Nephron progenitor cell (in vitro differentiated cells): ENCODE measurements at regions not wholly inside any gene's neighbourhood (a gene's known extent, or its start where the extent isn't known, plus 50 kb on each side); places are given as distances from the start of the nearest gene placed in this dataset.

Source experiments
- DNase-seq: peaks from one replicate; pipeline ENCODE4 v3.0.0; 2021
- H3K27ac Mint-ChIP-seq: 2 replicates; pipeline ENCODE4 v1.8.0; 2021; ENCODE audit warnings: mild to moderate bottlenecking, moderate library complexity, mixed read lengths
- H3K27me3 Mint-ChIP-seq: 2 replicates; pipeline ENCODE4 v1.8.0; 2021; ENCODE audit warnings: mild to moderate bottlenecking, low read depth, mixed read lengths; ENCODE audit not compliant: poor library complexity
- H3K36me3 Mint-ChIP-seq: 2 replicates; pipeline ENCODE4 v1.8.0; 2021; ENCODE audit warnings: low read depth, mixed read lengths
- H3K4me1 Mint-ChIP-seq: 2 replicates; pipeline ENCODE4 v1.8.0; 2021; ENCODE audit warnings: mixed read lengths
- H3K4me3 Mint-ChIP-seq: 2 replicates; pipeline ENCODE4 v1.8.0; 2021; ENCODE audit warnings: mild to moderate bottlenecking, moderate library complexity, mixed read lengths
- H3K9me3 Mint-ChIP-seq: 2 replicates; pipeline ENCODE4 v1.8.0; 2021; ENCODE audit warnings: mild to moderate bottlenecking, moderate library complexity, mixed read lengths
- CTCF ChIP-seq: fragments of 200-600 bp; sonication (generic); IDR thresholded peaks from 2 replicates; pipeline ENCODE4 v1.5.0; 2021; ENCODE audit warnings: antibody characterized with exemption

DNA sequence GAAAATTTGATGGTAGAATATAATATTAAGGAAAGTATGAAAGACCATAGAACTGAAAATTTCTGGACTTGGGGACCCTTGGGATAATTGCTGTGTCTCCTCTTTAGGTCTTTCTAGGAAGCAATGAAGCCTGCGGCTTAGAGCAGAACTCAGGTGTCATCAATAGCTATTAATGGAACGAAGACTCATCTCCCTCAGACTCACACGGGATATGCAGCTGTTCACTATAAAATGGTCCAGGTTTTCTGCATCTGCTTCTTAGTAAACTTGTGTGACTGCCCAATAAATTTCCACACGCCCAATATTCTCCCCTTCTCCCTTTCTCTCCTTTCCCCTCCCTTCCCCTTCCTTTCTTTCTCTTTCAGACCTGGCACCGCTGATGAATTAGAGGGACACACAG lies 392.5 kb downstream of the HLX start:
- Mint-ChIP-seq H3K27me3 (no peaks in the 10 kb centered on the region), H3K27ac (no peak overlapping the region), H3K4me1 (peaks cover 75% of the 10 kb centered on the region), H3K36me3 (no peaks in the 10 kb centered on the region), H3K9me3 (no peaks in the 10 kb centered on the region), H3K4me3 (no peak overlapping the region)
- DNase-seq: no peak
- no peak for TF ChIP-seq CTCF

DNA sequence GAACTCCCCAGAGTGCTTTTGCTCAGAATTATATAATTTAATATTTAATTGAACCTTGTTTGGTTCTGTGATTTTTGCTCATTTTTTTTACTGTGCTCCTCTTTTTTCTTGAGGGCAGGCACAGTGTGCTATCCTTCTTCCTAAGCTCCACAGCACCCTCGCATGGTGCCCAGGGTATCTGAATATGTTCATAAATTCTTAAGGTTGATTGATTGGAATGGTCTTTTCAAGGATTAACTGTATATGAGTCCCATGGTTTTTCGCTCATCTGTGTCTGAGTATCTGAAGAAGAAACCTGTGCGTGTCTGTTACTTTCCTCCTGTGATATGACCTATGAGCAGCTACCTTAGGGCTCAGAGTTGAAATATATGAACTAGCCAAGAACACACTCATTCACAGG lies 393.7 kb downstream of the HLX start:
- Mint-ChIP-seq H3K4me3 (no peak overlapping the region), H3K36me3 (peaks cover 5% of the 10 kb centered on the region), H3K27me3 (no peaks in the 10 kb centered on the region), H3K4me1 (peaks cover 88% of the 10 kb centered on the region), H3K9me3 (peaks cover 6% of the 10 kb centered on the region), H3K27ac (no peak overlapping the region)
- no peak for TF ChIP-seq CTCF
- no peak for DNase-seq

- peak overlapping the region; percentile 2 for H3K4me3 Mint-ChIP-seq
- peaks cover 16% of the 10 kb centered on the region for H3K9me3 Mint-ChIP-seq
- peak overlapping the region; percentile 23 for H3K27ac Mint-ChIP-seq
- H3K27me3 Mint-ChIP-seq: no peaks in the 10 kb centered on the region
- H3K36me3 Mint-ChIP-seq: peaks cover 15% of the 10 kb centered on the region
- TF ChIP-seq CTCF: no peak
- peaks cover 85% of the 10 kb centered on the region for H3K4me1 Mint-ChIP-seq
- peak; percentile 36 for DNase-seq
These were observed 395.1 kb downstream of the HLX start for GRCh38 chr1:221274373-221274772.

- H3K4me1 Mint-ChIP-seq: peaks cover 61% of the 10 kb centered on the region
- H3K4me3 Mint-ChIP-seq: no peak overlapping the region
- no peaks in the 10 kb centered on the region for H3K27me3 Mint-ChIP-seq
- no peak for DNase-seq
- H3K9me3 Mint-ChIP-seq: peaks cover 37% of the 10 kb centered on the region
- no peak overlapping the region for H3K27ac Mint-ChIP-seq
- H3K36me3 Mint-ChIP-seq: peaks cover 29% of the 10 kb centered on the region
- no peak for TF ChIP-seq CTCF
These were observed 397.7 kb downstream of the HLX start for GRCh38 chr1:221276896-221277409.

- H3K27me3 Mint-ChIP-seq: no peaks in the 10 kb centered on the region
- H3K27ac Mint-ChIP-seq: no peak overlapping the region
- no peak for TF ChIP-seq CTCF
- H3K4me1 Mint-ChIP-seq: peaks cover 53% of the 10 kb centered on the region
- no peak overlapping the region for H3K4me3 Mint-ChIP-seq
- H3K9me3 Mint-ChIP-seq: peaks cover 50% of the 10 kb centered on the region
- H3K36me3 Mint-ChIP-seq: peaks cover 42% of the 10 kb centered on the region
- DNase-seq: no peak
These were observed 399.9 kb downstream of the HLX start for GRCh38 chr1:221279146-221279545.

GRCh38 chr1:221283532-221283931 lies 404.3 kb downstream of the HLX start:
- Mint-ChIP-seq H3K36me3 (peaks cover 35% of the 10 kb centered on the region), H3K9me3 (peaks cover 41% of the 10 kb centered on the region), H3K4me3 (no peak overlapping the region), H3K4me1 (peaks cover 36% of the 10 kb centered on the region), H3K27ac (no peak overlapping the region), H3K27me3 (no peaks in the 10 kb centered on the region)
- DNase-seq: no peak
- TF ChIP-seq CTCF: no peak
